ENCODE measurements at regions not wholly inside any gene's neighbourhood (a gene's known extent, or its start where the extent isn't known, plus 50 kb on each side); places are given as distances from the start of the nearest gene placed in this dataset.
"Not testable (repeated sequence)": the region's sequence is repeated elsewhere in the genome, so short reads cannot be mapped to it uniquely, and the experiment has no call there.

DNA sequence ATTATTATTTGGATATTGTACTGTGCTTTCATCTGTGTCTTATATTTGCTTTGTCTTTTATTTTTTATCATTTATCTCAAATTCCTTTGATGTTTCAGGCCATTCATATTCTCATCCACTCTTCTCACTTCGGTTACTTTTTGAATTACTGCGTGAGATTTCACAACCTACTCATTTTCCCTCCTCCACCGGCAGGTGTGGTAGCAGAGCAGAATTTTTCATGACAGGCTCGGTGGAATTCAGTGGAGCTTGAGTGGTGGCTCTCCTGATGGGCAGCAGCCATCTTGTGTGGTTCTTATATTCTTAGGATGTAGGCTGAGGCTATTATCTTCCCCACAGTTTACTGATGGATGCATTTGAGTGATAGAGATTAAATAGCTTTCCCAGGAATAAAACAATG, 92.3 kb upstream of the IVNS1ABP start:
- DNase-seq (ENCODE audit: low read depth in 4 of 4, low spot score in 2 of 4), result no peak

DNA sequence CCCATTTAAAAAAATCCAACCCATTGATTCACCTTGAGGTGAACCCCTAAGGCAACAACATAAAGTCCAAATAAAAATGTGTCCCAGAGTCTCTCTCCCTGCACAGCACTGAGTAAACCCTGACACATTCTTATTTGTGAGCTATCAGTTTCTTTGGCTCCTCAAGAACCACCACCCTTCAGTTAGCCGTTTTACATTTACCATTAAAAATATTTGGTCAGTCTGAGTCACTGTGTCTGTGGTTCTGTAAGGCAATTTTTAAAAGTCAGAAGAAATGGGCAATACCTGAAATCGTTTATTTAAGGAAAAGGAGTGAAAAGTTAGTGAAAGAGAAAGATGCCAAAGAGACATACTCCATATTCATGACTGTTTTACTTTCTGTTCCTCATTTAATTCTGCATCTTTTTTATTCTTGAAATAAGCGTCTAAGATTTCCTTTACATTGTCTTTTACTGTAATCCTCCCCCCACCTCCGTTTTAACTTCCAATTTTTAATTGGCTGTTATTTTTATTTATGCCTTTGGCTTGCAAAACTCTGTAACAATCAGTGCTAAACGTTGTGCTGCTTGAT, 91.7 kb upstream of the IVNS1ABP start:
- DNase-seq (ENCODE audit: low read depth in 4 of 4, low spot score in 2 of 4), result no peak

DNA sequence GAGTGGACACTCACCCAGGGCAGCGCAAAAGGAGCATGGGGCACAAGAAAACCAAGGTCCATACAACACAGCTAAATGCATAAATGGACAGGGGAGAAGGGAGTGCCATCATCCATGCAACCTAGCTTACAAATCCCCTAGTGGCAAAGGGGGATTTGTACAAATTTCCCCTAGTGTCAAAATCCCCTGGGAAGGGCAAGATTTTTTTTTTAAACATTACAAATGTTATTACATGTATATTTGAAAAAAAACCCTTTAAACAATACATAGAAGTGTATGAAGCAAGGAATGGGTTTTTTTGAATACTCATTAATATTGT, 89.6 kb upstream of the IVNS1ABP start:
- DNase-seq (ENCODE audit: low read depth in 4 of 4, low spot score in 2 of 4), result no peak

DNA sequence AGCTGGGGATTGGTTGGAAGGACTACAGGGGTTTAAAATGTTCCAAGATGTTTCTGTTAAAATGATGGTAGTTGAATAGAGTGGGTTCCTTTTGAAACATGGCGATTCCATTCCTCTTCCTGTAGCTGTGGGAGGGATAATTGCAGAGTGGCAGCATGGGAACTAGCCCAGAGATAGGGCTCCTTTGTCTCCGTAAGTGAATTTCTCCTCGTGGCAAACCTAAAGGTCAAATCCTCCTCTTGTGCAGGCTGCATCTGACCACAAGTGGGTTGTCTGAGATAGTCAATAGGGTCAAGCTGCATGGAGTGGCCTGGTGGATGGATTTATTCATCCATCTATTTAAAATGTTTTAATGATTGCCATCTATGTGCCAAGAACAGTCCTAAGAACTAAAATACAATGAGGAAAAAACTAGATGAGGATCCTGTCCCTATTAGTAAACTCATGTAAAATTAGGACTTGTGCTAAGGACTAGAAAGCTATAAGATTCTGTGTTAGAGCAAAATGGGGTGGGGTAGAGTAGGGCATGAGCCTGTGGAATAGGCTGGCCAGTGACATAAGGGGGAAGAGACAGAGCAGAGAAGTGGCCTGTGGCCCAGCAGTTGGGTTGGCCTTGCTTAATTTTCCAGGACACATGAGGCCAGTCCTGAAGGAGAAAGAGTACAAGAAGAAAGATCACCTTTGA, 89.1 kb upstream of the IVNS1ABP start:
- no peak for DNase-seq (ENCODE audit: low read depth in 4 of 4, low spot score in 2 of 4)

DNA sequence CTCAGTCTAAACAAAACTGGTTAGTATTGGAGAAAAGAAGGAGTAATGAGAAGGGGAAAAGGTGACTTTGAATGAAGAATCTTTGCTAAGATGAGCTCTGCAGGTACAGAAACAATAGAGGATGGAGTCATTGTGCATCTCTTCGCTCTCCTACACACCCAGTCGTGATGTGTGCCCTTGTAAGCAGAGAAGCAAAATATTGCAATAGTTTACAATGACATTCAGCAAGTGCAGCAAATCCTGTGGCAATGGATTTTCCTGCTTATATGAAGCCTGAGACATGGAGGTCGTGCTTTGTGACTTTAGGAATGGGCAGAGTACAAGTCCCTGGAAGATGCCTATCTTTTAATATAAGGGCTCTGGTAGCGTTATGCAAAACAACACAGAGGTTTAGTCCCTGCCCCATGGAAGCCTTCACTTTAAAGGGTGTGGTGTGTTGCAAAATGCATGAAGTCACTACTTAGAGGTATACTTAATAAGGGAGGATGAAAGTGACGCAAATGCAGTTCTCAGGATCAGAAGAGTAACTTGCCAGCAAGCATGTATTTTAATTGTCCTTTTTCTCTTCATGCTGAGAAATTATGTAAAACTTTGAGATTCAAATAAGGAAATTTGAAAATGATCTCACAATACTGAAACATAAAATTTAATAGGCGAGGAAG, 88.0 kb upstream of the IVNS1ABP start:
- no peak for DNase-seq (ENCODE audit: low read depth in 4 of 4, low spot score in 2 of 4)

DNA sequence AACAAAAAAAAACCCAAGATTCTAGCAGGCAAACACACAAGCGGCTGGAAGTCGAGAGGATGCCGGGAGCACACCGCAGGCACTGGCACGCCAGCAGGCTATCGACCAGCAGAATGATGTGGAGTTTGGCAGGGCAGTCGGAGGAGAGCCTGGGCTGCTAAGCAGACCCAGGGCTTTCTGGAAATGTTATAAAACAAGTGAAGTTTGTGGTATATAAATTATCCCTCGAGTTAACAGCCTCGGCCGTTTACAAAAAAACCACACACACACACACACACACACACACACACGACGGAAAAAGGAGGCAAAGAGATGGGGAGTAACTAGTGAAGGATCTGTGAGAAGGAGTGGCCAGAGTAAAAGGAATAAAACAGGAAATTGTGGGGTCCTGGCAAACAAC, 87.2 kb upstream of the IVNS1ABP start:
- peak in 2 of 4 donors; percentile 8 to 19 for DNase-seq (ENCODE audit: low read depth in 4 of 4, low spot score in 2 of 4)

DNA sequence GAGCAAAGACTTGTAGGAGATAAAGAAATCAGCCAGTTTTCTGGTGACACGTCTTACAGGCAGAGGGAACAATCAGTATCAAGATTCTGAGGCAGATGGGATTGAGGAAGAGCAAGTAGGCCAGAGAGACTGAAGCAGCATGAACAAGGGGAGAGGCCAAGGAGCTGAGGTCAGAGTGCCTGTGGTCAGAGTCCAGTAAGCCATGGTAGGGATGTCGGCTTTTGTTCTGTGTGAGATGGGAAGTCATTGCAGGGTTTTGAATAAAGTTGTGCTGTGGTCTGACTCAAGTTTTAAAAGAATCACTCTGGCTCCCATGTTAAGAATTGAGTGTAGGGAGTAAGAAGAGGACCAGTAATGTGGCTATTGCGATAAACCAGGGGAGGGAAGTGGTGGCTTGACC, 85.9 kb upstream of the IVNS1ABP start:
- no peak for DNase-seq (ENCODE audit: low read depth in 4 of 4, low spot score in 2 of 4)

DNA sequence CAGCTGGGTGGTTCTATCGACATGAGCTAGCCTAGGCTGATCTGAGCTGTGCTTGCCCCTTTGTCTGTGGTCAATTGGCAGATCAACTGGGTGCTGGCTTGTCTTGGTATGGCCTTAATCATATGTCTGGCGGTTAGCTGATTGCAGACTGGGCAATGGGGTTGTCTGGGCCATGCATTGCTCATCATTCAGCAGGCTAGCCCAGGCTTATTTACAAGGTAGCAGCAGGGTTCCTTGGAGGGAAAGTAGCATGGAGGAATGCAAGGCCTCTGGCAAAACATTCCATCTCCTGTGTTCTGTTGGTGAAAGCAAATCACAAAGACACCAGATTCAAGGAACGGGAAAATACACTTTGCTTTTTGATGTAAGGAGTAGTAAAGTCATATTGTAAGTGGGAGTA, 84.0 kb upstream of the IVNS1ABP start:
- no peak for DNase-seq (ENCODE audit: low read depth in 4 of 4, low spot score in 2 of 4)

DNA sequence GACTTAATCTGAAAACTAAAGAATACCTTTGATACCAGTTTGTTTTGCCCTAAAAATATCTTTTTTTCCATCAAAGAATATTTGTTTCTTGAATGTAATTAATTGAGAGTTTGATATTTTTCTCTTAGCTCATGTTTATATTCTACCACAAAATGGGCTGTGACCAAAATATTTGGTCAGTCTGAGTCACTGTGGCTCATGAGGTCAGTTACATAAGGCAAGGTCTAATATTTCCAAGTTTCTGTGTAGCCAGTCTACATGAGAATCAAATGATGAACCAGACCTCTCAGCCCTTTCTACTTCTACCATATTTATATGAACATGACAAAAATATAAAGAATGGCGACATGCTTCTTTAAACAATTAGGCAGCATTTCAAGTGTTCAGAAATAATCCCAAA, 83.0 kb upstream of the IVNS1ABP start:
- no peak for DNase-seq (ENCODE audit: low read depth in 4 of 4, low spot score in 2 of 4)

DNA sequence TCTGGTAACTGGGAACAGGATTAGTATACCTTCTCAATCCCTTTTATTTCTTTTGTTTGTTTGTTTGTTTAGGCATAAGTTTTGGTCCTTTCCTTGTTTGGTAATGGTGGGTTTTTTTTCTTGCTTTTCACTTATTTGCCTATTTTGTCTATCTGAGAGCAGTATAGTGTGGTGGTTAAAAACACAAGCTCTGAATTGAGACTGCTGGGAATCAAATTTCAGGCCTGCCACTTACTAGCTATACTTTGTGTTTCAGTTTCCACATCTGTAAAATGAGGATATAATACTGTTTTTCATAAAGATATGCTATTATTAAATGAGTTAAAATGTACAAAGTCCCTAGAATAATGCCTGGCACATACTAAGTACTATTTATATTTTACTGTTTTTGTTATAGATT, 81.6 kb upstream of the IVNS1ABP start:
- no peak for DNase-seq (ENCODE audit: low read depth in 4 of 4, low spot score in 2 of 4)

DNA sequence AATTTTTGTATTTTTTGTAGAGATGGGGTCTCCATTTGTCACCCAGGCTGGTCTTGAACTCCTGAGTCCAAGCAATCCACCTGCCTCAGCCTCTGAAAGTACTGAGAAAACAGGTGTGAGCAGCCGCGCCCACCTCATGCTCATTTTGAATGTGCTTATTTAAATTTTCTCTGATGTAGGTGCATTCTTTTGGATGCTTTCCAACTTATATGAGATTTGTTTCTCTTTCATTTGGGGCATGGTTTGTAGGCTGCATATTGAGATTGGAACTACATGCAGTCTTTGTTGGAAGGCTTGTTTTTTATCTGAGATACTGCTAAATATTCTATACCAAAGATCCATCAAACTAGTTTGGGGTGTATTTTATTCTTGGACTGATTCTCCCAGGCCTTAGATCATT, 81.0 kb upstream of the IVNS1ABP start:
- DNase-seq (ENCODE audit: low read depth in 4 of 4, low spot score in 2 of 4), result no peak

DNA sequence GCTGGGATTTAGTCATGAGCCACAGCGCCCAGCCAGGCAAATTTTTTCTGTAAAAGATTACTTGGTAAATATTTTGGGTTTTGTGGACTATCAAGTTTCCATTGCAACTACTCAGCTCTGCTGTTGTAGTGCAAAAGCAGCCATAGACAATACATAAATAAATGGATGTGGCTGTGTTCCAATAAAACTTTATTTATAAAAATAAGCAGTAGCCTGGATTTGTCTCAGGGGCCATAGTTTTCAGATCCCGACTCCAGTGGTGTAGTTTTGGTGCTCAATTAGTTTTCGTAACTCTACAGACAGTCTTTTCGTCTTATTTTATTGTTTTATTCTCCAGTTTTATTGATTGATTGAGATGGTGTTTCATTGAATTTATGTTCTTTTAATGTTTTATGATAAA, 80.1 kb upstream of the IVNS1ABP start:
- no peak for DNase-seq (ENCODE audit: low read depth in 4 of 4, low spot score in 2 of 4)

DNA sequence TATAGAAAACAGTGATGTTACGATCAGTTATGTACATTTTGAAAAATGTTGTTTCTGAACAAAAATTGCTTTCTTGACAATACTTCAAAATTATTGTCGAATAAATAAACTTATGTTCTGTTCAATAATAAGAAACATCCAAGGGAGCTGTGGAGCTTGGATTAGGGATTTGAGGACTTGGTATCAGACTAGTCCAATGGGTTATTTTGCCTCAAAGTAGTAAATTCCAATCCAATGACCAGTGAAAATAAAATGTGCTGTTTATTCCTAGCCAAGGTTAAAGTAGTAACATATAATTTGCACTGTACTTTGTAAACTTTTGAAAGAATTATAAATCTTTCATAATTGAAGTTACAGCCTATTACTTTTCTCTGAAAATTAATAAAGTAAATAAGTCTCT, 79.1 kb upstream of the IVNS1ABP start:
- no peak for DNase-seq (ENCODE audit: low read depth in 4 of 4, low spot score in 2 of 4)

DNA sequence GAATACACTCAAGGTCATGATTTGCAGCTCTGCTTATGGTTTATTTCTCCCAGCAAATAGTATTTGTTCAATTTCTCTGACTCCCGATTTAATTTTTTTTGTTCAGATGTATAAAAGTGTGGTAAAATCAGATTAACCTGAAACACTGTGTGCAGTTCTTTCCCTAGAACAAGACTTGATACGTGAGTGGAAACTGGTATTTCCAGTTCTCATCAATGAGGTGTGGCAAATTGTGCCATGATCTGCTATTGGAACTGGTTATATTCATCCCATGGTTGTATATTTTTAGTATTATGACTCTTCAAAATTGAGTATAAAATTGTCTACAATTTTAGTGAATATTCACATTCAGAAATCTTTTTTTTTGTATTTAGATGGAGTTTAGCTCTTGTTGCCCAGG, 76.8 kb upstream of the IVNS1ABP start:
- DNase-seq (ENCODE audit: low read depth in 4 of 4, low spot score in 2 of 4), result no peak

DNA sequence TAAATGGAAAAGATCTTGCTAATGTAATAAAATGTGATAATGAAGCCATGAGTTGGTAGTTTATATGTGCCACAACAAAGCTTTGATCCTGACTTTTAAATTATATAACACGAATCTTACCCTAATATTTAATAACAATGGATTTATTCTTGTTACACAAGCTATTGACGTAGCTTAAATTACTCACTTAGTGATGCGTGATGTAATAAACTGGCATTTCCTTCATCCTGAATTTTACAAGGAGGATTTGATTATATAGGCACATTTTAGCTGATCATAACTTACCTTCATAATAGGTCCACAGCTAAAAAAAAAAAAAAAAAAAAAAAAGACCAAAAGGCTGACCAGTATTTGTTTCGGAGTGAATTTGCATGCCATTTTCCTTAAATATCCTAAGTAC, 76.2 kb upstream of the IVNS1ABP start:
- DNase-seq (ENCODE audit: low read depth in 4 of 4, low spot score in 2 of 4), result no peak

DNA sequence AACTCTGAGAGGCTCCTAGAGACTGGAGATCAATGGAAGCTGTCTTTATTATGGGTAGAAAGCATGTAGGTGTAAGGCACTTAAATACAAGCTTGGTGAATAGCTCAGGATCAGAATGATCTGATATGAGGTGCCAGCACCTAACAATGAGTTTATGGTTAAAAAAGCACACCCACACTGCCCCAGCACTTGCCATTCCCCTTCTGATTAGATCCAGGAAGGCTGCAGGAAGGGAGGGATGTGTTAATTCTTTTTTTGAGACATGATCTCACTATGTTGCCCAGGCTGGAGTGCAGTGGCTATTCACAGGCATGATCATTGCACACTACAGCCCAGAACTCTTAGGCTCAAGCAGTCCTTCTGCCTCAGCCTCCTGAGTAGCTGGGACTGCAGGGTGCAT, 71.8 kb upstream of the IVNS1ABP start:
- DNase-seq (ENCODE audit: low read depth in 4 of 4, low spot score in 2 of 4), result no peak

DNA sequence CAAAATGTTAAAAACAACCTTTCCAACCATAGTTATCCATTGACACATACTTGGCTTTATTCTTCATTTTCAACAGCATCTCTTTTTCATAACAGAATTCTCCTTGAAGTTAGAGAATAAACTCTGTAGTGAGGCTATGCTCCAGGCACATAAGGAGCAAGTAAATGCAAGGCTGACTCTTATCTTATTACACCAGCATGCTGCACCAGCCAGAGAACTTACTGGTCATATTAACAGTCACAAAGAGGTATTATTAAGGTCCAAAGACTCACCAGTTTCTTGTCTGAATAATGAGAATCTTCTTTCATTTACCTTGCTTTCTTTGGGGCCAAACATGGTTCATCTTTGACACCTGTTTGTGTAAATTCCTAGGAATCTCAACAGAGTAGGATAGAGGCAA, 71.3 kb upstream of the IVNS1ABP start:
- no peak for DNase-seq (ENCODE audit: low read depth in 4 of 4, low spot score in 2 of 4)

DNA sequence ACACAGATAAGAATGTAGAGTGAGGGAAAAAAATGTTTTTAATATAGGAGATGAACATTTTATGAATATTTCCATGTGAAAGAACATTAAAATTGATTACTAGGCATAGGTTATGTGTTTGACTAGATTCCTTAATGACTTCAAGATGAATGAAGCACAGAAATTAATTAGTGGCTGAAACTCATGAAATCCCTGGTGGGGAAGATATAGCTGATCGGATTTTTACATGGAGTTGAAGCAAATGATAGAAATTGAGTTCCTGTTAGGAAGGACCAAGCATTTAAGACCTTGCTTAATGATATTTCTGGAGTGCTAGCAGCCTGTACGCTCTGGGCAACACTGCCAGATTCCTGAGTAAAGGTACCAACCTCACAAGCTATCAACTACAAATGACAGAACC, 68.9 kb upstream of the IVNS1ABP start:
- DNase-seq (ENCODE audit: low read depth in 4 of 4, low spot score in 2 of 4), result no peak

DNA sequence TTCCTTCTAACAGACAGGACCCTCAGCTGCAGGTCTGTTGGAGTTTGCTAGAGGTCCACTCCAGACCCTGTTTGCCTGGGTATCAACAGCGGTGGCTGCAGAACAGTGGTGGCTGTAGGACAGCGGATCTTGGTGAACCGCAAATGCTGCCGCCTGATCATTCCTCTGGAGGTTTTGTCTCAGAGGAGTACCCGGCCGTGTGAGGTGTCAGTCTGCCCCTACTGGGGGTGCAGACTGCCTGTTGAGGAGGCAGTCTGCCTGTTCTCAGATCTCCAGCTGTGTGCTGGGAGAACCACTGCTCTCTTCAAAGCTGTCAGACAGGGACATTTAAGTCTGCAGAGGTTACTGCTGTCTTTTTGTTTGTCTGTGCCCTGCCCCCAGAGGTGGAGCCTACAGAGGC, 66.8 kb upstream of the IVNS1ABP start:
- not testable (repeated sequence) for DNase-seq (ENCODE audit: low read depth in 4 of 4, low spot score in 2 of 4)

DNA sequence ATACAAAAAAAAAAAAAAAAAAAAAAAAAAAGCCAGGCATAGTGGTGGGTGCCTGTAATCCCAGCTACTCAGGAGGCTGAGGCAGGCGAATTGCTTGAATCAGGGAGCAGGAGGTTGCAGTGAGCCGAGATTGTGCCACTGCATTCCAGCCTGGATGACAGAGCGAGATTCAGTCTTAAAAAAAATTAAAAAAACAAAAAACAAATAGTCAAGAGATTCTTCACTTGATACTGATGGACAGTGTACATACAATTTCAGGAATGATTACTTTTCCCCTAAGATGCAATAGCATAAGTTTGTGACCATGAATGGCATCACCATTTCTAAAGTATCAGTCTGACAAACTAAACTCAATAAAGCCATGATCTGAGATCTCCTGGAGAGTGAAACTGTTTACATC, 60.8 kb upstream of the IVNS1ABP start:
- no peak for DNase-seq (ENCODE audit: low read depth in 4 of 4, low spot score in 2 of 4)

DNA sequence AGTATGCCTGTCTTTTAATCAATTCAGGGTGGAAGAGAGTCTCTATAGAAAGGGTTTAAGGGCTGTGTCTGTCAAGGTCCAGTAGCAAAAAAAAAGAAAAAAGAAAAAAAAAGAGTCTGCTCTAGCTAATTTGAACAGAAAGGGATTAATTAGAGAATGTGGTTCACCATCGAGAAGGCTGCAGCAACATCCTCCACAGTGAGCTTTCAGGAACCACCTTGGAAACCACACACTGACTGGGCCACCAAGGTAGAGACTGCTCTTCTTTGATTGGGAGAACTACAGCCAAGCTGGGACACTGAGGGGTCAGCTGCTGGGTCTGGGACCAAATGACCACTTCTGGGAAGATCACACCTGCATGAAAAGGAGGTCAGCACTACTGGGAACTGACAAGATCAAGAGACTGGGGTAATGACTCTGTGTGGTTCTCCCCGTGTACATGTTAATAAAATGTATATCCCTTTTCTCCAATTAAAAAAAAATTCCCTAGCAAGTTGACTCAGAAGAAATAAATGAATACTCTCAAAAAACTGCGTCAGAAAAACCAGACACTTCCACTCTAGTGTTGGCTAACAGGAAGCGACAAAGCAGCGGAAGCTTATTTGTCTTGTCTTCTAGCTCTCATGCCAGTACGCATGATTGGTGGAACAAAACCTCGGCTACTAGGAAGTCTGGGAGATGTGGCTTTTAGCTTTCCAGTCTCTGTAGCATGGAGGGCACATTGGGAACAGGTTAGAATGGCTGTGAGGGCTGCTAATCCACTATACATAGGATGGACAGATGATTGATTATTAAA, 60.0 kb upstream of the IVNS1ABP start:
- no peak for DNase-seq (ENCODE audit: low read depth in 4 of 4, low spot score in 2 of 4)

DNA sequence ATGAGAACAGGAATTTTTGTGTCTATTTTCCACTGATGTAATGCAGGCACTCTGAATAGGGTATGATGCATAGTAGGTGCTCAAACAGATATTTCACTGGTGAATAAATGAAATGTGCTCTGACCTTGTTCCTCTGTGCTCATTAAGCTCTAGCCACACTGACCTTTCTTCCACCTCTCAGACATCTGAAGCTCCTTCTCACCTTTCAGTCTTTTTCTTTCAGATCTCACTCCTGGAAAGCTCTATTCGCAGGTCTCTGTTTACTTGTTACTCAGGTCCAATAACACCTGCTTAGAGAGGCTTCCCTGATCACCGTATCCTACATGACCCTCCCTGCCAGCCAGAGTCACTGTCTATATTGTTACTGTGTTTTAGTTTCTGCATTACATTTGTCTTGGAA, 59.2 kb upstream of the IVNS1ABP start:
- no peak for DNase-seq (ENCODE audit: low read depth in 4 of 4, low spot score in 2 of 4)
